Thoracic aorta (tissue), 2 donors: ENCODE measurements at regions not wholly inside any gene's neighbourhood (a gene's known extent, or its start where the extent isn't known, plus 50 kb on each side); places are given as distances from the start of the nearest gene placed in this dataset.

Experiments
- ATAC-seq: fragments of 150-250 bp; one replicate; pipeline ENCODE4 v1.8.0; 2017; ENCODE audit warnings: low read depth; ENCODE audit not compliant: insufficient number of reproducible peaks, low FRiP score
- DNase-seq: peaks from one replicate; pipeline ENCODE4 v3.0.0-alpha.2; 2020; ENCODE audit warnings: low spot score
- H3K27ac ChIP-seq, 2 donors: fragments of 200-600 bp; sonication (generic); 1 replicate in 1 of 2; 2 replicates in 1 of 2; pipeline ENCODE4 v1.5.1; 2016; ENCODE audit warnings: mild to moderate bottlenecking in 2 of 2, moderate library complexity in 2 of 2
- H3K27me3 ChIP-seq: fragments of 200-600 bp; sonication (generic); replicated peaks from 2 replicates; pipeline ENCODE4 v1.6.0; 2016; ENCODE audit warnings: mild to moderate bottlenecking; ENCODE audit not compliant: insufficient read depth
- H3K36me3 ChIP-seq: fragments of 200-600 bp; sonication (generic); one replicate; pipeline ENCODE4 v1.5.1; 2016
- H3K4me1 ChIP-seq, 2 donors: fragments of 200-600 bp; sonication (generic); 1 replicate in 1 of 2; 2 replicates in 1 of 2; pipeline versions ENCODE4 v1.5.1 to v1.6.0; 2016; ENCODE audit warnings: low read depth in 2 of 2, mild to moderate bottlenecking in 1 of 2; ENCODE audit not compliant: control insufficient read depth in 1 of 2
- H3K4me3 ChIP-seq: fragments of 200-600 bp; sonication (generic); 2 replicates; pipeline ENCODE4 v1.5.1; 2016; ENCODE audit warnings: mild to moderate bottlenecking
- H3K9me3 ChIP-seq: fragments of 200-600 bp; sonication (generic); 2 replicates; pipeline ENCODE4 v1.5.1; 2016
- CTCF ChIP-seq: fragments of 200-600 bp; sonication (generic); IDR thresholded peaks from one replicate; pipeline ENCODE4 v1.5.1; 2019; ENCODE audit warnings: antibody characterized with exemption

GRCh38 chr5:135229679-135230132 is 169.3 kb downstream of the MACROH2A1 start:
- Histone ChIP-seq H3K36me3 (no peaks in the 10 kb centered on the region), H3K9me3 (no peaks in the 10 kb centered on the region), H3K4me1 (peaks cover 12 to 38% of the 10 kb centered on the region in 2 donors), H3K4me3 (no peak overlapping the region), H3K27me3 (no peaks in the 10 kb centered on the region), H3K27ac (peak overlapping the region; percentile 58 to 68)
- DNase-seq, result no peak
- no peak for TF ChIP-seq CTCF
- ATAC-seq, result no peak

- DNase-seq (no peak), ATAC-seq (no peak)
- Histone ChIP-seq H3K36me3 (no peaks in the 10 kb centered on the region), H3K4me3 (no peak overlapping the region), H3K4me1 (peaks cover 12 to 38% of the 10 kb centered on the region in 2 donors), H3K9me3 (no peaks in the 10 kb centered on the region), H3K27me3 (no peaks in the 10 kb centered on the region), H3K27ac (peak overlapping the region in 1 of 2 donors; percentile 68)
- TF ChIP-seq CTCF, result no peak
Measured at GRCh38 chr5:135229122-135229521, 169.9 kb downstream of the MACROH2A1 start.

GRCh38 chr5:135228222-135228621 is 170.8 kb downstream of the MACROH2A1 start:
- H3K4me1 ChIP-seq, result peaks cover 12 to 33% of the 10 kb centered on the region in 2 donors
- DNase-seq (no peak), ATAC-seq (no peak)
- H3K9me3 ChIP-seq, result no peaks in the 10 kb centered on the region
- H3K36me3 ChIP-seq, result no peaks in the 10 kb centered on the region
- no peaks in the 10 kb centered on the region for H3K27me3 ChIP-seq
- no peak overlapping the region for H3K27ac ChIP-seq
- no peak overlapping the region for H3K4me3 ChIP-seq
- no peak for TF ChIP-seq CTCF

GRCh38 chr5:135227064-135228022 is 171.7 kb downstream of the MACROH2A1 start:
- Histone ChIP-seq H3K4me3 (no peak overlapping the region), H3K4me1 (peaks cover 12 to 27% of the 10 kb centered on the region in 2 donors), H3K9me3 (no peaks in the 10 kb centered on the region), H3K36me3 (no peaks in the 10 kb centered on the region), H3K27ac (no peak overlapping the region), H3K27me3 (no peaks in the 10 kb centered on the region)
- DNase-seq (no peak), ATAC-seq (no peak)
- TF ChIP-seq CTCF, result no peak

- no peaks in the 10 kb centered on the region for H3K9me3 ChIP-seq
- DNase-seq (no peak), ATAC-seq (no peak)
- H3K36me3 ChIP-seq, result no peaks in the 10 kb centered on the region
- no peaks in the 10 kb centered on the region for H3K27me3 ChIP-seq
- no peak for TF ChIP-seq CTCF
- H3K4me1 ChIP-seq, result peaks cover 11 to 24% of the 10 kb centered on the region in 2 donors
- H3K27ac ChIP-seq, result no peak overlapping the region
- H3K4me3 ChIP-seq, result no peak overlapping the region
Measured at GRCh38 chr5:135225856-135226560, 173.0 kb downstream of the MACROH2A1 start.
